GM18873 (cell line): ENCODE measurements at regions not wholly inside any gene's neighbourhood (a gene's known extent, or its start where the extent isn't known, plus 50 kb on each side); places are given as distances from the start of the nearest gene placed in this dataset.

Source experiments
- ATAC-seq: cut with Tn5 transposase; IDR thresholded peaks from one replicate; pipeline ENCODE4 v1.9.1; 2021; ENCODE audit warnings: mild to moderate bottlenecking, moderate library complexity, moderate number of reproducible peaks; ENCODE audit not compliant: unreplicated experiment, low FRiP score

GRCh38 chr11:45061641-45062040 lies 84.8 kb upstream of the PRDM11 start:
- no peak for ATAC-seq

- ATAC-seq: no peak
Measured at GRCh38 chr11:45062115-45062514, 84.3 kb upstream of the PRDM11 start.

GRCh38 chr11:45062974-45063635 lies 83.3 kb upstream of the PRDM11 start:
- no peak for ATAC-seq

- ATAC-seq: no peak
Measured at GRCh38 chr11:45063669-45064068, 82.8 kb upstream of the PRDM11 start.

- no peak for ATAC-seq
Measured at GRCh38 chr11:45067966-45068365, 78.5 kb upstream of the PRDM11 start.

GRCh38 chr11:45071232-45071631 lies 75.2 kb upstream of the PRDM11 start:
- ATAC-seq: no peak

GRCh38 chr11:45073685-45074141 lies 72.7 kb upstream of the PRDM11 start:
- ATAC-seq: no peak

- ATAC-seq: no peak
Measured at GRCh38 chr11:45075519-45075918, 70.9 kb upstream of the PRDM11 start.

- ATAC-seq: no peak
Measured at GRCh38 chr11:45075952-45076351, 70.5 kb upstream of the PRDM11 start.

GRCh38 chr11:45076761-45077160 lies 69.7 kb upstream of the PRDM11 start:
- no peak for ATAC-seq

GRCh38 chr11:45078236-45079074 lies 68.0 kb upstream of the PRDM11 start:
- no peak for ATAC-seq

- no peak for ATAC-seq
Measured at GRCh38 chr11:45079075-45079444, 67.4 kb upstream of the PRDM11 start.

GRCh38 chr11:45079567-45079942 lies 66.9 kb upstream of the PRDM11 start:
- no peak for ATAC-seq

- ATAC-seq: no peak
Measured at GRCh38 chr11:45079943-45080719, 66.3 kb upstream of the PRDM11 start.

GRCh38 chr11:45082744-45083543 lies 63.5 kb upstream of the PRDM11 start:
- ATAC-seq: no peak

- ATAC-seq: no peak
Measured at GRCh38 chr11:45083544-45084087, 62.8 kb upstream of the PRDM11 start.

- no peak for ATAC-seq
Measured at GRCh38 chr11:45085646-45086501, 60.6 kb upstream of the PRDM11 start.

GRCh38 chr11:45086526-45086925 lies 59.9 kb upstream of the PRDM11 start:
- no peak for ATAC-seq
